ENCODE measurements at regions not wholly inside any gene's neighbourhood (a gene's known extent, or its start where the extent isn't known, plus 50 kb on each side); places are given as distances from the start of the nearest gene placed in this dataset.
"Not testable (repeated sequence)": the region's sequence is repeated elsewhere in the genome, so short reads cannot be mapped to it uniquely, and the experiment has no call there.

DNA sequence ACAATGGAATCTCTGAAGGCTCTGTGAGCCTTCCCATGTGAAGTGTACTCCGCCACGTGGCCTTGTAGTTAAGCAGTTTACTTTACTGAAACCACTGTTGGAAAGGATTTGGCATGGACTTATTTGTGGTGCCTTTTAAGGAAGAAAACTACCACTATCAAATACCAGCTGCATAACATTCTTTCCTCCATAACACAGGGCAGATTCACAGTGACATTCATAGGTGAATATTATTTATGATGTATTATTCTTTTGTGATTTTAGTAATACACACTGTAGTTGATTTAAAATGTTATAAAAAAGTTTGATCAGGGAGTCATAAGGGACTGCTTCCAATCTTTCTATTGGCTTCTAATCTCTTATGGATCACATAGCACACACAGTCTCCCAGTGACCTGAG lies 192.5 kb upstream of the AGTR2 start (continued):
- TF ChIP-seq JUNB (IDR thresholded peaks at IDR 0.05) (no peak), YBX1 (IDR thresholded peaks at IDR 0.05) (no peak), BRCA1 (IDR thresholded peaks at IDR 0.05; ENCODE audit: low read depth, low read length) (no peak), DPF2 (IDR thresholded peaks at IDR 0.05) (no peak), RUNX3 (IDR thresholded peaks at IDR 0.05; ENCODE audit: low read length) (no peak), TCF3 (IDR thresholded peaks at IDR 0.05; ENCODE audit: borderline replicate concordance, insufficient read depth, low read depth, low read length) (no peak), MTA3 (IDR thresholded peaks at IDR 0.05; ENCODE audit: borderline replicate concordance, low read length) (no peak), FOS (IDR thresholded peaks at IDR 0.05; ENCODE audit: borderline replicate concordance, extremely low read depth, insufficient read length) (no peak)

DNA sequence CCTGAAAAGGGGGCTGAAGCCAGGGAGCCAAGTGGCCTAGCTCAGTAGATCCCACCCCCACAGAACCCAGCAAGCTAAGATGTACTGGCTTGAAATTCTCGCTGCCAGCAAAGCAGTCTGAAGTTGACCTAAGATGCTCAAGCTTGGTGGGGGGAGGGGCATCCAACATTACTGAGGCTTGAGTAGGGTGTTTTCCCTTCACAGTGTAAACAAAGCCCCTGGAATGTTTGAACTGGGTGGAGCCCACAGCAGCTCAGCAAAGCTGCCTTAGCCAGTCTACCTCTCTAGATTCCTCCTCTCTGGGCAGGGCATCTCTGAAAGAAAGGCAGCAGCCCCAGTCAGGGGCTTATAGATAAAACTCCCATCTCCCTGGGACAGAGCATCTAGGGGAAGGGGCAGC lies 187.4 kb upstream of the AGTR2 start:
- H3K27ac ChIP-seq (ENCODE audit: control insufficient read depth, insufficient read depth); H4K20me1 ChIP-seq (ENCODE audit: control insufficient read depth, insufficient read depth); FAIRE-seq; H2AFZ ChIP-seq (ENCODE audit: control insufficient read depth, low read depth, low read length); BruUV-seq (replicated peaks); H3K4me1 ChIP-seq (ENCODE audit: control insufficient read depth, insufficient read depth, low read length); H3K9me3 ChIP-seq (replicated peaks; ENCODE audit: control insufficient read depth, insufficient read depth, low read length); ATAC-seq; H3K36me3 ChIP-seq (ENCODE audit: control insufficient read depth in 2 of 2, insufficient read depth in 2 of 2, low read length in 1 of 2); H3K79me2 ChIP-seq (ENCODE audit: control insufficient read depth, insufficient read depth, low read length); CTCF ChIA-PET; SMC1A ChIA-PET (ENCODE audit: uncharacterized antibody, unreplicated experiment); POLR2A ChIA-PET; RAD21 ChIA-PET (ENCODE audit: unreplicated experiment); H3K27me3 ChIP-seq (replicated peaks in 1 of 2; ENCODE audit: control insufficient read depth in 2 of 2, insufficient read depth in 2 of 2, low read length in 1 of 2); intact Hi-C loops (cut with micrococcal nuclease; ENCODE audit: unreplicated experiment); H3K4me2 ChIP-seq (ENCODE audit: control insufficient read depth, insufficient read depth); DNase-seq (ENCODE audit: low read depth, low spot score); H3K9ac ChIP-seq (ENCODE audit: control insufficient read depth, insufficient read depth, low read length); H3K4me3 ChIP-seq: not testable (repeated sequence)
- in situ Hi-C loops (cut with MboI), result loop anchor here (10.0 kb wide), 1 partner anchor 212 kb away; no protein-coding TSS in a partner anchor
- WGBS (ENCODE audit: insufficient coverage, insufficient replicate concordance, low lambda C conversion rate, missing lambda C conversion rate), result 0% methylated on average over 1 of the region's 1 CpG

DNA sequence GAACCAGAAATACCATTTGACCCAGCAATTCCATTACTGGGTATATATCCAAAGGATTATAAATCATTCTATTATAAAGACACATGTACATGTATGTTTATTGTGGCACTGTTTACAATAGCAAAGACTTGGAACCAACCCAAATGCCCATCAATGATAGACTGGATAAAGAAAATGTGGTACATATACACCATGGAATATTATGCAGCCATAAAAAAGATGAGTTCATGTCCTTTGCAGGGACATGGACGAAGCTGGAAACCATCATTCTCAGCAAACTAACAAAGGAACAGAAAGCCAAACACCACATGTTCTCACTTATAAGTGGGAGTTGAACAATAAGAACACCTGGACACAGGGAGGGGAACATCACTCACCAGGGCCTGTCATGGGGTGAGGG lies 183.1 kb upstream of the AGTR2 start:
- H3K27me3 ChIP-seq (replicated peaks in 1 of 2; ENCODE audit: control insufficient read depth in 2 of 2, insufficient read depth in 2 of 2, low read length in 1 of 2); FAIRE-seq; BruUV-seq (replicated peaks); H3K9me3 ChIP-seq (replicated peaks; ENCODE audit: control insufficient read depth, insufficient read depth, low read length); H3K9ac ChIP-seq (ENCODE audit: control insufficient read depth, insufficient read depth, low read length); H4K20me1 ChIP-seq (ENCODE audit: control insufficient read depth, insufficient read depth); POLR2A ChIA-PET; H3K79me2 ChIP-seq (ENCODE audit: control insufficient read depth, insufficient read depth, low read length); H3K4me1 ChIP-seq (ENCODE audit: control insufficient read depth, insufficient read depth, low read length); ATAC-seq; H3K4me2 ChIP-seq (ENCODE audit: control insufficient read depth, insufficient read depth); H3K36me3 ChIP-seq (ENCODE audit: control insufficient read depth in 2 of 2, insufficient read depth in 2 of 2, low read length in 1 of 2); intact Hi-C loops (cut with micrococcal nuclease; ENCODE audit: unreplicated experiment); H3K27ac ChIP-seq (ENCODE audit: control insufficient read depth, insufficient read depth); DNase-seq (ENCODE audit: low read depth, low spot score); H2AFZ ChIP-seq (ENCODE audit: control insufficient read depth, low read depth, low read length); H3K4me3 ChIP-seq: not testable (repeated sequence)
- WGBS (ENCODE audit: insufficient coverage, insufficient replicate concordance, low lambda C conversion rate, missing lambda C conversion rate), result 0% methylated on average over 1 of the region's 1 CpG
- ChIA-PET CTCF (interaction anchor here (1.6 to 3.7 kb wide), 5 partner anchors 9 to 215 kb away, joined by 4 to 23 read pairs (median 7); no protein-coding TSS in a partner anchor), RAD21 (ENCODE audit: unreplicated experiment) (interaction anchor here (1.6 to 4.8 kb wide), 4 partner anchors 19 to 217 kb away, joined by 3 to 27 read pairs (median 12); no protein-coding TSS in a partner anchor), SMC1A (ENCODE audit: uncharacterized antibody, unreplicated experiment) (interaction anchor here (1.4 to 6.7 kb wide), 3 partner anchors 8 to 21 kb away, joined by 5 to 46 read pairs (median 11); no protein-coding TSS in a partner anchor)
- in situ Hi-C loops (cut with MboI), result loop anchor here (10.0 kb wide), 1 partner anchor 207 kb away; no protein-coding TSS in a partner anchor

Data from GM12878 (cell line).